NCI-H128 (cell line): ENCODE measurements at regions not wholly inside any gene's neighbourhood (a gene's known extent, or its start where the extent isn't known, plus 50 kb on each side); places are given as distances from the start of the nearest gene placed in this dataset.
"Not testable (repeated sequence)": the region's sequence is repeated elsewhere in the genome, so short reads cannot be mapped to it uniquely, and the experiment has no call there.

ENCODE experiments used
- DNase-seq: peaks from one replicate; lab custom pipeline; 2025; ENCODE audit not compliant: unreplicated experiment; lab: John Stamatoyannopoulos, UW

DNA sequence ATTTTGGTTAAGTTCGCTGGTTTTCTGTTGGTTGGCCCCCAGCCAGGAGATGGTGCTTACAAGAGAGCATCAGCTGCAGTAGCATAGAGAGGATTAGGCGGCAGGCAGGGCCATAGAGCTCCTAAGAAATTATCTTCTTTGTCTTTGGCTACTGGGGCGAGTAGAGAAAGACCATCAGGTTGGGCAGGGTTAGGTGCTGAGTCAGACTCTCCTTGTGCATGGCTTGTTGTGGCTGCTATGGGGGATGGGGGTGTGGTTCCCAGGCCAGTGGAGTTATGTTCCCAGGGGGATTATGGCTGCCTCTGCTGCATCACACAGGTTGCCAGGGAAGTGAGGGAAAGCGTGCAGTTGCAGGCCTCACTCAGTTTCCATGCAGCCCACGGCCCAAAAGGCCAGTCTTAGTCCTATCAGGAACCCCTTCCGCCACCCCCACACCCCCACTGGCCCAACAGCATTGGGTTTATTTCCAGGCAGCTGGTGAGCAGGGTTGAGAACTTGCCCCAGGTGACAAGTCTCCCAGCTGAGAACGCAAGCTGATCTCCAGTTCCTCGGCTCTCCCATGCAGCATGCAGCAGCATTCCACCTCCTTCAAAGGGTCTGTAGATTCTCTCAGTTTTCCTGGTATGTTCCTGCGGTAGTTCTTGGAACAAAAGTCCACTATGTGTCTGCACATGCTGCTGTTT lies 243.7 kb downstream of the UTRN start:
- no peak for DNase-seq

GRCh38 chr6:144530118-144530517 lies 245.0 kb downstream of the UTRN start:
- no peak for DNase-seq

DNA sequence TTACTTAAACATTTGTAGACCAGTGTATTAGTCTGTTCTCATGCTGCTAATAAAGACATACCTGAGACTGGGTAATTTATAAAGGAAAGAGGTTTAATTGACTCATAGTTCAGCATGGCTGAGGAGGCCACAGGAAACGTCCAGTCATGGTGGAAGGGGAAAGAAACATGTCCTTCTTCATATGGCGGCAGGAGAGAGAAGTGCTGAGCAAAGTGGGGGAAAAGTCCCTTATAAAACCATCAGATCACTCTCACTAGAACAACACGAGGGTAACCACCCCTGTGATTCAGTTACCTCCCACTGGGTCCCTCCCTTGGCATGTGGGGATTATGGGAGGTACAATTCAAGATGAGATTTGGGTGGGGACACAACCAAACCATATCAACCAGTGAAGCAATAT lies 247.1 kb downstream of the UTRN start:
- not testable (repeated sequence) for DNase-seq

DNA sequence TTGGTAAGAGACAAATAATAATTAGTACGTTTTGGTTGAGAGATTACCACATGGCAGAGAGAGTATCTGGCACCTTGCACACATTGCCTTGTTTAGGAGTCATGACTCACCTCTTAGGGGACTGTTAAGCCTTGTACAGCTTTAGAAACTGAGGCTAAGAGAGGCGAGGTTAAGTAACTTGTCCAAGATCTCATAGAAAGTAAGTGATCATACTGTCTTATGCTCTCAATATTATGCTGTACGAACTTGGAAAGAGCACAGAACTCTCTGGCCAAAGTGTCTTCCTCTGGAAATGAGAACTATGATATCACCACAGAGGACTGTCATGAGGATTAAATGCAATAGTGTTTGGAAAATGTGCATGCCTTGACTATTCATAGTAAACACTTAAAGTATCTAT lies 249.0 kb downstream of the UTRN start:
- DNase-seq, result no peak

DNA sequence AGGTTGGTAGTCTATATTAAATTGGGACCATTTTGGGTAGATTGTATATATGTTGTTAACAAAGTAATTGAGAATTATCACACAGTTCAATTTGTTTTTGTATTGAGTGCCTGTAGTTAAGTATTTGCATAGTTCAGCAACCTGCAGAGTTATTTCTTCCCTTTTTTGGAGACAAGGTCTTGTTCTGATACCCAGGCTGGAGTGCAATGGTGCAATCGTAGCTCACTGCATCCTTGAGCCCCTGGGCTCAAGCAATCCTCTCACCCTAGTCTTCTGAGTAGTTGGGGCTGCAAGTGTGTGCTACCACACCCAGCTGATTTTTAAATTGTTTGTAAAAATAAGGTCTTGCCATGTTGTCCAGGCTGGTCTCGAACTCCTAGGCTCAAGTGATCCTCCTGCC lies 250.5 kb downstream of the UTRN start:
- DNase-seq, result no peak

DNA sequence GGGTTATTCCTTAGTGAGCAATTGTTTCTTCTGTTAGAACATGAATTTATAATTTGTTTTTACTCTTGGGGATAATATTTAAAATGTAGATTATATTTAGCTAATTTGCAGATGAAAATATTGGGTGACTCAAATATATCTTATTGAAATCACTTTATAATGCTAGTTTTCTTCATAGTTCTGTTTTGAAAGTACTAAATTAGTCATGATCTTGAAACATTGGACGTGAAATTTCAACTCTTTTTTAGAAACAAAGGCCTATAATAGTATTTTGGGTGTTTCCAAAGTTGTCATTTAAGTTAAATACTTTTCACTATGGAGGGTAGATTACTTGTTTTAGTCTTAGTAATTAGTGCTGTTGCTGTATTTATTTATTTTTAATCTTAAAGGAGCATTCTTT lies 250.9 kb downstream of the UTRN start:
- no peak for DNase-seq

- DNase-seq, result no peak
Measured at GRCh38 chr6:144543006-144543871, 258.1 kb downstream of the UTRN start.

GRCh38 chr6:144544266-144544830 lies 259.2 kb downstream of the UTRN start:
- DNase-seq, result no peak

- no peak for DNase-seq
Measured at GRCh38 chr6:144546807-144547206, 261.7 kb downstream of the UTRN start.

- DNase-seq, result no peak
Measured at GRCh38 chr6:144547409-144547808, 262.3 kb downstream of the UTRN start.

DNA sequence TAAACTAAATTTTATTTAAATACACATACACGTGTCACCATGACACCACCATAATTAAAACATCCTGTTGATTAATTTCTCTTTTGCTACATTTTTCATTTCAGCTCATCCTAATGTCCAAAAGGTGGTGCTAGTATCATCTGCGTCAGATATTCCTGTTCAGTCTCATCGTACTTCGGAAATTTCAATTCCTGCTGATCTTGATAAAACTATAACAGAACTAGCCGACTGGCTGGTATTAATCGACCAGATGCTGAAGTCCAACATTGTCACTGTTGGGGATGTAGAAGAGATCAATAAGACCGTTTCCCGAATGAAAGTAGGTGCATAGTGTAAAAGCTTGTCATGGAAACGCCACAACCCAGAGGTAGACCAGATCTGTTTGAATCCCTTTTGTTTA lies 263.4 kb downstream of the UTRN start:
- DNase-seq, result no peak

DNA sequence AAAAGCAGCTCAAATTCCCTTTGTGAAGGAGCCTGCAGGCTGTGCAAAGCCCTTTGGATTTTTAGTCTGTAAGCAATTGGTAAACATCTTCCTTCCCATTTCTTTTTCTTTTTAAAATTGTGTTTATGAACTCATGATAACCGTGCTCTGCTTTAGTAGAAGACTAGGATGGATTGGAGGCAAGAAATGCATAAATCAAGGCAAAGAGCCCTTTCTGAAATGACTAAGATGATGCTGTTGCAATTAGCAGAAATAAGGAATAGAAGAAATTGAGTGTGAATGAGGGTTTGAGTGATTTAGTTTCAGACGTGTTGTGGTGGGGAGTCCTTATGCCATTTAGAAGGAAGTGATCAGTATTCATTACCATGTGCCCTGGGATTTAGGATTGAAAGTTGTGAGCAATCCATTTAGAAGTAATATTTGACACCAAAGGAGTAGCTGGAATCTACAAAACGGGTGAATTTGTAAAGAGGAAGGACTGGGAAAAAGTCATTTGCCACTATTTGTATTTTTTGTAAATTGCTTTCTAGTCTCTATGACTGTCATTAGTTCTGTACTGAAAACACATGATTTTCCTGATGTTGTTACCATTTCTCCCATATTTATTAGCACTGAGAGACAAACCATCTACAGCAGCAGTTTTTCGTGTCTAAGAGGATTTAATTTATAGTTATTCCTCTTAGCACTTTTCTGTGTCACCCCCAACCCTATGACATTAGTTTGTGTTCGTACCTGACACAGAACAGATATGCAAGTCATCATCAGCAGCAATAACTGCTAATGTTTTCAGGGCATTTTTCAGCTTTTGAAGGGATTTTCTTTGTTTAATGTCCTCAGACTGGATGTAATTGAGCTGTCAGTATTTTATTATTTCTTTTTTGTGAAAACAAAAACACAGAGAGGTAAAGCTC lies 265.0 kb downstream of the UTRN start:
- no peak for DNase-seq

DNA sequence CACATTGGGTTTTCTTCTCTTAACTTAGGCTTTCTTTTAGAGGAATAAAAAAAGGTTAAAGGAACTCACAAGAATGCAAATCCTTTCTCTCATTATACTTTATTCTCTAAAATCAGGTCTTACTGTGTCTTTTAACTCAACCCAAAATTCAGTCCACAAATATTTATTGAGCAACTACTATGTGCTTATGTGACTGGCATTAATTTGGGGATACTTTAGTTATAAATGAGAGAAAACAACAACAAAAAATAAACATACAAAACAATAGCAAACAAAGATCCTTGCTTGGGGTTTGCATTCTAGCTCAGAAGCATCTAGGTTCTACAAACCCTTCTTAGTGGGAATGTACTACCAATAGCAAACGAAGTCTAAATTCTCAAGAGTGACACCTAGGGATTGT lies 266.2 kb downstream of the UTRN start:
- DNase-seq, result no peak

DNA sequence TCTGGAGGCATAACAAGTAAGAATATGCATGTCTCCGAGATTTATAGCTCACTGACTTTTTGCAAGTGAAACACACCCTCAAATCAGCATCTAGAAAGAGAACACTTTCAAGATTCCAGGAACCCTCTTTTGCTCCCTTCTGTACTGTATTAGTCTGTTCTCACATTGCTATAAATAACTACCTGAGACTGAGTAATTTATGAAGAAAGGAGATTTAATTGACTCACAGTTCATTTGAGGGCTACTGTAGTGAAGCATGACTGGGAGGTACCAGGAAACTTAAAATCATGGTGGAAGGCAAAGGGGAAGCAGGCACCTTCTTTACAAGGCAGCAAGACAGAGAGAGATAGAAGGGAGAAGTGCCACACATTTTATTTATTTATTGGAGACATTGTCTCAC lies 269.9 kb downstream of the UTRN start:
- DNase-seq, result no peak

GRCh38 chr6:144559865-144560593 lies 274.9 kb downstream of the UTRN start:
- DNase-seq, result no peak

DNA sequence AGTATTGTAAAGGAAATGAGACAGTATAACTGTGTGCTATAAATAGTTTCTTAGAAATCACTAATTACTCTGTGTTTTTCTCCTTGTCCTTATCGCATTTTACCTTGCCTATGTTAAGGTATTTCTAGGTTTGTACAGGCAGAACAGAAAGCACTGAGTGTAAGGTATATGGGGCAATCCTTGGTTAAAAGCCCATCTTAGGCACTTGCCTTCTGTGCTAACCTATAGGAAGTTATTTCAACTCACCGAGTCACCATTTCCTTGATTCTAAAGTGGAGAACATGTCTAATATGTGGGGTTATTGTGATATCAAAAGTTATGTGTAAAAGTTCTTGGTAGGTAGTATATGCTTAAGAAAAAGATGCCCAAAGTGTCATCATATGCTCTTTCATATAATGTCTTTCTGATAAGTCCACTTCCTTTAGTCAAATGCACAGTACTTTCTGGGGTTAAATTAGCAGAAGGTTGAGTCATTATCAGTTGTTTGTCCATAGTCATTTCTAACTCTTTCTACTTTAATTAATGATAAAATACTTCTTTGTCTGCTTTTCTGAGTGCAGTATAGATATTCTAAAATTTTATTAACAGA lies 276.4 kb downstream of the UTRN start:
- DNase-seq, result no peak

DNA sequence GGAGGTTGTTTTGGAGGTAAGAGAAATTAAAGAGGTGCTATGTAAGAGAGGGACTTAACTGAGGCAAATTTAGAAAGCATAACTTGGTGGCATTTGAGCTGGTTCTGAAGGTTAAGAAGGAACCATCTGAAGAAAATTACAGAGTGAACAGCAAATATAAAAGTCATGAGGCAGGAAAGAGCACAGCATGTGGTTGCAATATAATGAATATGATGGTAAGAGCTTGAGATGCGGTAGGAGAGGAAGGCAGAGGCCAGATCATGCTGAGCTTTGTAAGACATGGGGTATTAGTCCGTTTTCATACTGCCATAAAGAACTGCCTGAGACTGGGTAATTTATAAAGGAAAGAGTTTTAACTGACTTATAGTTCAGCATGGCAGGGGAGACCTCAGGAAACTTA lies 279.1 kb downstream of the UTRN start:
- no peak for DNase-seq

- no peak for DNase-seq
Measured at GRCh38 chr6:144566868-144567615, 281.9 kb downstream of the UTRN start.

DNA sequence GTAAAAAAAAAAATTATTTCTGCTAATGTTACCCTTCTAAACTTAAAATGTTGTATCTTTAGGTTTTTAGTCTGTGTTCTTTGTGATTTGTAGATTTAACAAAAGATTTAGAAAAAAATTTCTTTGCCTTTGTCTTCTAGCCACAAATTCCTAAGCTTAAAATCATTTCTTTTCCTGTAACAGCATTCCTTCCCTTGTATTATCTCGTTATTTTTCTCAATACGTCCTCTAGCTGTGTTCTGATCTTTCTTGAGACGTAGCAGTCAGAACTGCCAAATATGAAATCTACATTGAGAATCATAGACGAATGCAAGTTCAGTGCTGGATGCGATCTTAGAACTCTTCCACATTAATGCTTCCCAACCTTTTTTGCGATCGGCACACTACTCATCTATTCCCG lies 283.1 kb downstream of the UTRN start:
- DNase-seq, result no peak
